GM12891 (cell line): ENCODE measurements at regions not wholly inside any gene's neighbourhood (a gene's known extent, or its start where the extent isn't known, plus 50 kb on each side); places are given as distances from the start of the nearest gene placed in this dataset.
"Not testable (repeated sequence)": the region's sequence is repeated elsewhere in the genome, so short reads cannot be mapped to it uniquely, and the experiment has no call there.

Experiments
- PAX5 ChIP-seq: IDR thresholded peaks from 2 replicates; pipeline ENCODE4 v1.6.1; 2011; ENCODE audit warnings: low read length, moderate library complexity, mild to moderate bottlenecking; ENCODE audit not compliant: insufficient read depth, severe bottlenecking
- POLR2A ChIP-seq: IDR thresholded peaks from 2 replicates; pipeline ENCODE4 v1.6.1; 2011; ENCODE audit warnings: low read depth, low read length, control low read depth
- POLR2AphosphoS5 ChIP-seq: IDR thresholded peaks from 2 replicates; pipeline ENCODE4 v1.6.1; 2011; ENCODE audit warnings: low read depth, low read length, control low read depth
- POU2F2 ChIP-seq: IDR thresholded peaks from 2 replicates; pipeline ENCODE4 v1.6.1; 2011; ENCODE audit warnings: low read depth, mild to moderate bottlenecking, control low read depth, low read length, moderate library complexity
- SPI1 ChIP-seq: IDR thresholded peaks from 2 replicates; pipeline ENCODE4 v1.6.1; 2011; ENCODE audit warnings: low read depth, low read length, control low read depth
- TAF1 ChIP-seq: IDR thresholded peaks from 2 replicates; pipeline ENCODE4 v1.6.1; 2011; ENCODE audit warnings: low read depth, low read length, control low read depth

DNA sequence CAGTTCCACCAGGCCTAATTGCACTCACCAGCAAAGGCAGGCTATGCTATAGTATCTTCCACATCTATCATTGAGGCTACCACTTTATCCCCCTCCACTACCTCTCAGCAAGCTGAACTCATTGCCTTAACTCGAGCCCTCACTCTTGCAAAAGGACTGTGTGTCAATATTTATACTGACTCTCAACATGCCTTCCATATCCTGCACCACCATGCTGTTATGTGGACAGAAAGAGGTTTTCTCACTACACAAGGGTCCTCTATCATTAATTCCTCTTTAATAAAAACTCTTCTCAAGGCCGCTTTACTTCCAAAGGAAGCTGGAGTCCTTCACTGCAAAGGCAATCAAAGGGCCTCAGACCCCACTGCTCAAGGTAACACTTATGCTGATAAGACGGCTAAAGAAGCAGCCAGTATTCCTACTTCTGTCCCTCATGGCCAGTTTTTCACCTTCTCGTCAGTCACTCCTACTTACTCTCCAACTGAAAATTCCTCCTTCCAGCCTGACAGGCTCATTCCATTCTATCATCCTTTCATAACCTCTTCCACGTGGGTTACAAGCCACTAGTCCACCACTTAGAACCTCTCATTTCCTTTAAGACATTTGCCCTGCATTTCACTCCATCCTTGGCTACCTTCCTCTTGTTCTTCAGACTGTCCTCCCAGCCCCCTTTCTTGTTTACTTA is 1110.9 kb upstream of the TMEM132C start:
- not testable (repeated sequence) for TF ChIP-seq POLR2A, POLR2AphosphoS5, PAX5, TAF1, SPI1, POU2F2
